ENCODE measurements at regions not wholly inside any gene's neighbourhood (a gene's known extent, or its start where the extent isn't known, plus 50 kb on each side); places are given as distances from the start of the nearest gene placed in this dataset.

GRCh38 chr6:43935921-43936439, 166.0 kb downstream of the VEGFA start:
- H3K4me2 ChIP-seq: no peak overlapping the region
- H3K27ac ChIP-seq (ENCODE audit: low read depth in 2 of 2, low read length in 1 of 2): peak overlapping the region in 1 of 2 experiments; percentile 100; a peak in 2 of 4 replicates
- CTCF ChIA-PET: interaction anchor here (0.9 to 10.4 kb wide), 8 partner anchors 9 to 166 kb away, joined by 3 to 121 read pairs (median 13); partner anchors contain the start of gene VEGFA
- POLR2A ChIA-PET: interaction anchor here (1.0 to 4.2 kb wide), 4 partner anchors 9 to 166 kb away, joined by 3 to 30 read pairs (median 17); partner anchors contain the start of gene VEGFA
- no peak overlapping the region for H3K4me3 ChIP-seq (ENCODE audit: low read depth in 2 of 2, low read length in 1 of 2)
- H4K20me1 ChIP-seq (ENCODE audit: insufficient read depth): no peaks in the 10 kb centered on the region
- no peaks in the 10 kb centered on the region for H3K27me3 ChIP-seq (ENCODE audit: insufficient read depth)
- H3F3A ChIP-seq (replicated peaks; ENCODE audit: insufficient read depth): no peaks in the 10 kb centered on the region
- TF ChIP-seq SIN3A (IDR thresholded peaks at IDR 0.05; ENCODE audit: borderline replicate concordance, low read depth, low read length): no peak
- TF ChIP-seq RCOR1 (IDR thresholded peaks at IDR 0.05; ENCODE audit: low read length): no peak
- no peak for TF ChIP-seq NRF1 (IDR thresholded peaks at IDR 0.05; ENCODE audit: low read depth, low read length)
- no peak for TF ChIP-seq TEAD4 (IDR thresholded peaks at IDR 0.05; ENCODE audit: borderline replicate concordance, insufficient read depth)
- TF ChIP-seq NFIC (IDR thresholded peaks at IDR 0.05; ENCODE audit: borderline replicate concordance): no peak
- TF ChIP-seq, protein P1, sequence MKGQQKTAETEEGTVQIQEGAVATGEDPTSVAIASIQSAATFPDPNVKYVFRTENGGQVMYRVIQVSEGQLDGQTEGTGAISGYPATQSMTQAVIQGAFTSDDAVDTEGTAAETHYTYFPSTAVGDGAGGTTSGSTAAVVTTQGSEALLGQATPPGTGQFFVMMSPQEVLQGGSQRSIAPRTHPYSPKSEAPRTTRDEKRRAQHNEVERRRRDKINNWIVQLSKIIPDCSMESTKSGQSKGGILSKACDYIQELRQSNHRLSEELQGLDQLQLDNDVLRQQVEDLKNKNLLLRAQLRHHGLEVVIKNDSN (IDR thresholded peaks at IDR 0.05; ENCODE audit: borderline replicate concordance, low read depth): no peak
- H3K4me1 ChIP-seq (ENCODE audit: control insufficient read depth in 1 of 2, insufficient read depth in 2 of 2, low read depth in 1 of 2, low read length in 1 of 2): peaks cover 0 to 93% of the 10 kb centered on the region in 2 experiments; a peak in 2 of 4 replicates
- no peak for DNase-seq
- WGBS (ENCODE audit: low lambda C conversion rate): 81% methylated on average over 3 of the region's 4 CpGs
- H3K9me3 ChIP-seq: no peaks in the 10 kb centered on the region
- H2AFZ ChIP-seq (ENCODE audit: low read depth): no peak overlapping the region
- no peaks in the 10 kb centered on the region for H3K9me2 ChIP-seq
- no peaks in the 10 kb centered on the region for H3K79me2 ChIP-seq (ENCODE audit: insufficient read depth)
- no peak overlapping the region for H3K9ac ChIP-seq
- no peaks in the 10 kb centered on the region for H3K36me3 ChIP-seq (replicated peaks in 1 of 2; ENCODE audit: control insufficient read depth in 1 of 2, insufficient read depth in 2 of 2, low read length in 1 of 2)

- ChIA-PET POLR2A (interaction anchor here (1.0 to 4.2 kb wide), 3 partner anchors 8 to 165 kb away, joined by 3 to 30 read pairs (median 23); partner anchors contain the start of gene VEGFA), CTCF (interaction anchor here (0.6 to 10.4 kb wide), 8 partner anchors 18 to 166 kb away, joined by 3 to 121 read pairs (median 4); partner anchors contain the start of gene VEGFA)
- peak overlapping the region in 1 of 2 experiments; percentile 100; a peak in 1 of 4 replicates for H3K27ac ChIP-seq (ENCODE audit: low read depth in 2 of 2, low read length in 1 of 2)
- H4K20me1 ChIP-seq (ENCODE audit: insufficient read depth): no peaks in the 10 kb centered on the region
- no peak overlapping the region for H3K4me2 ChIP-seq
- H3K79me2 ChIP-seq (ENCODE audit: insufficient read depth): no peaks in the 10 kb centered on the region
- no peak overlapping the region for H3K4me3 ChIP-seq (ENCODE audit: low read depth in 2 of 2, low read length in 1 of 2)
- no peak for DNase-seq
- no peaks in the 10 kb centered on the region for H3K27me3 ChIP-seq (ENCODE audit: insufficient read depth)
- H3K9me3 ChIP-seq: no peaks in the 10 kb centered on the region
- peaks cover 0 to 87% of the 10 kb centered on the region in 2 experiments; a peak in 2 of 4 replicates for H3K4me1 ChIP-seq (ENCODE audit: control insufficient read depth in 1 of 2, insufficient read depth in 2 of 2, low read depth in 1 of 2, low read length in 1 of 2)
- WGBS (ENCODE audit: low lambda C conversion rate): 77% methylated on average over 8 of the region's 9 CpGs
- H3K9me2 ChIP-seq: no peaks in the 10 kb centered on the region
- H3K36me3 ChIP-seq (replicated peaks in 1 of 2; ENCODE audit: control insufficient read depth in 1 of 2, insufficient read depth in 2 of 2, low read length in 1 of 2): no peaks in the 10 kb centered on the region
- H3F3A ChIP-seq (replicated peaks; ENCODE audit: insufficient read depth): no peaks in the 10 kb centered on the region
- H2AFZ ChIP-seq (ENCODE audit: low read depth): no peak overlapping the region
- H3K9ac ChIP-seq: no peak overlapping the region
- TF ChIP-seq RFX5 (IDR thresholded peaks at IDR 0.05; ENCODE audit: low read length) (no peak), JUND (IDR thresholded peaks at IDR 0.05) (no peak), RXRA (IDR thresholded peaks at IDR 0.05; ENCODE audit: borderline replicate concordance, low read depth) (no peak), EZH2phosphoT487 (IDR thresholded peaks at IDR 0.05; ENCODE audit: borderline replicate concordance, low read depth) (no peak), SIN3A (IDR thresholded peaks at IDR 0.05; ENCODE audit: borderline replicate concordance, low read depth, low read length) (no peak), NRF1 (IDR thresholded peaks at IDR 0.05; ENCODE audit: low read depth, low read length) (no peak), NFIC (IDR thresholded peaks at IDR 0.05; ENCODE audit: borderline replicate concordance) (no peak), RAD21 (IDR thresholded peaks at IDR 0.05; ENCODE audit: low read length) (no peak), GATA2 (CRISPR knock-in tag; IDR thresholded peaks at IDR 0.05) (no peak), SMC3 (IDR thresholded peaks at IDR 0.05; ENCODE audit: low read depth, low read length) (no peak)
- TF ChIP-seq, protein P2, sequence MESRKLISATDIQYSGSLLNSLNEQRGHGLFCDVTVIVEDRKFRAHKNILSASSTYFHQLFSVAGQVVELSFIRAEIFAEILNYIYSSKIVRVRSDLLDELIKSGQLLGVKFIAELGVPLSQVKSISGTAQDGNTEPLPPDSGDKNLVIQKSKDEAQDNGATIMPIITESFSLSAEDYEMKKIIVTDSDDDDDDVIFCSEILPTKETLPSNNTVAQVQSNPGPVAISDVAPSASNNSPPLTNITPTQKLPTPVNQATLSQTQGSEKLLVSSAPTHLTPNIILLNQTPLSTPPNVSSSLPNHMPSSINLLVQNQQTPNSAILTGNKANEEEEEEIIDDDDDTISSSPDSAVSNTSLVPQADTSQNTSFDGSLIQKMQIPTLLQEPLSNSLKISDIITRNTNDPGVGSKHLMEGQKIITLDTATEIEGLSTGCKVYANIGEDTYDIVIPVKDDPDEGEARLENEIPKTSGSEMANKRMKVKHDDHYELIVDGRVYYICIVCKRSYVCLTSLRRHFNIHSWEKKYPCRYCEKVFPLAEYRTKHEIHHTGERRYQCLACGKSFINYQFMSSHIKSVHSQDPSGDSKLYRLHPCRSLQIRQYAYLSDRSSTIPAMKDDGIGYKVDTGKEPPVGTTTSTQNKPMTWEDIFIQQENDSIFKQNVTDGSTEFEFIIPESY (IDR thresholded peaks at IDR 0.05; ENCODE audit: borderline replicate concordance, low read depth): no peak
- TF ChIP-seq, protein P1 (IDR thresholded peaks at IDR 0.05; ENCODE audit: borderline replicate concordance, low read depth): no peak
- TF ChIP-seq, protein P3, sequence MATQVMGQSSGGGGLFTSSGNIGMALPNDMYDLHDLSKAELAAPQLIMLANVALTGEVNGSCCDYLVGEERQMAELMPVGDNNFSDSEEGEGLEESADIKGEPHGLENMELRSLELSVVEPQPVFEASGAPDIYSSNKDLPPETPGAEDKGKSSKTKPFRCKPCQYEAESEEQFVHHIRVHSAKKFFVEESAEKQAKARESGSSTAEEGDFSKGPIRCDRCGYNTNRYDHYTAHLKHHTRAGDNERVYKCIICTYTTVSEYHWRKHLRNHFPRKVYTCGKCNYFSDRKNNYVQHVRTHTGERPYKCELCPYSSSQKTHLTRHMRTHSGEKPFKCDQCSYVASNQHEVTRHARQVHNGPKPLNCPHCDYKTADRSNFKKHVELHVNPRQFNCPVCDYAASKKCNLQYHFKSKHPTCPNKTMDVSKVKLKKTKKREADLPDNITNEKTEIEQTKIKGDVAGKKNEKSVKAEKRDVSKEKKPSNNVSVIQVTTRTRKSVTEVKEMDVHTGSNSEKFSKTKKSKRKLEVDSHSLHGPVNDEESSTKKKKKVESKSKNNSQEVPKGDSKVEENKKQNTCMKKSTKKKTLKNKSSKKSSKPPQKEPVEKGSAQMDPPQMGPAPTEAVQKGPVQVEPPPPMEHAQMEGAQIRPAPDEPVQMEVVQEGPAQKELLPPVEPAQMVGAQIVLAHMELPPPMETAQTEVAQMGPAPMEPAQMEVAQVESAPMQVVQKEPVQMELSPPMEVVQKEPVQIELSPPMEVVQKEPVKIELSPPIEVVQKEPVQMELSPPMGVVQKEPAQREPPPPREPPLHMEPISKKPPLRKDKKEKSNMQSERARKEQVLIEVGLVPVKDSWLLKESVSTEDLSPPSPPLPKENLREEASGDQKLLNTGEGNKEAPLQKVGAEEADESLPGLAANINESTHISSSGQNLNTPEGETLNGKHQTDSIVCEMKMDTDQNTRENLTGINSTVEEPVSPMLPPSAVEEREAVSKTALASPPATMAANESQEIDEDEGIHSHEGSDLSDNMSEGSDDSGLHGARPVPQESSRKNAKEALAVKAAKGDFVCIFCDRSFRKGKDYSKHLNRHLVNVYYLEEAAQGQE (IDR thresholded peaks at IDR 0.05; ENCODE audit: low read depth, low read length): no peak
These were observed 165.0 kb downstream of the VEGFA start for GRCh38 chr6:43934803-43935602.

Measured in SK-N-SH (cell line).